NOMO-1 treated with DMSO at 0.1 percent for 48 hours (cell line): ENCODE measurements at regions not wholly inside any gene's neighbourhood (a gene's known extent, or its start where the extent isn't known, plus 50 kb on each side); places are given as distances from the start of the nearest gene placed in this dataset.

ENCODE experiments used
- DNase-seq: peaks from one replicate; lab custom pipeline; 2025; ENCODE audit not compliant: unreplicated experiment; lab: John Stamatoyannopoulos, UW

- DNase-seq = no peak
These were observed 112.1 kb upstream of the NPHP3 start for GRCh38 chr3:132834356-132834755.

GRCh38 chr3:132829101-132829500 is 106.9 kb upstream of the NPHP3 start:
- DNase-seq = no peak

GRCh38 chr3:132822837-132823236 is 100.6 kb upstream of the NPHP3 start:
- DNase-seq = no peak

- DNase-seq = no peak
These were observed 100.1 kb upstream of the NPHP3 start for GRCh38 chr3:132822266-132822665.

GRCh38 chr3:132821314-132821713 is 99.1 kb upstream of the NPHP3 start:
- no peak for DNase-seq

- no peak for DNase-seq
These were observed 96.0 kb upstream of the NPHP3 start for GRCh38 chr3:132818251-132818650.

GRCh38 chr3:132817646-132818177 is 95.5 kb upstream of the NPHP3 start:
- no peak for DNase-seq

GRCh38 chr3:132805071-132805470 is 82.9 kb upstream of the NPHP3 start:
- no peak for DNase-seq

- DNase-seq = no peak
These were observed 82.3 kb upstream of the NPHP3 start for GRCh38 chr3:132804498-132804897.

GRCh38 chr3:132803889-132804288 is 81.7 kb upstream of the NPHP3 start:
- DNase-seq = no peak

- DNase-seq = no peak
These were observed 78.7 kb upstream of the NPHP3 start for GRCh38 chr3:132800958-132801357.

- no peak for DNase-seq
These were observed 68.6 kb upstream of the NPHP3 start for GRCh38 chr3:132790806-132791205.

- no peak for DNase-seq
These were observed 67.8 kb upstream of the NPHP3 start for GRCh38 chr3:132789959-132790358.

GRCh38 chr3:132788301-132788671 is 66.1 kb upstream of the NPHP3 start:
- no peak for DNase-seq

GRCh38 chr3:132787616-132788300 is 65.5 kb upstream of the NPHP3 start:
- DNase-seq = no peak

GRCh38 chr3:132786890-132787289 is 64.7 kb upstream of the NPHP3 start:
- no peak for DNase-seq

- no peak for DNase-seq
These were observed 63.1 kb upstream of the NPHP3 start for GRCh38 chr3:132785292-132785691.

GRCh38 chr3:132784502-132785025 is 62.4 kb upstream of the NPHP3 start:
- DNase-seq = no peak

- DNase-seq = no peak
These were observed 60.9 kb upstream of the NPHP3 start for GRCh38 chr3:132783152-132783551.

- DNase-seq = no peak
These were observed 59.7 kb upstream of the NPHP3 start for GRCh38 chr3:132781922-132782321.

- no peak for DNase-seq
These were observed 55.0 kb upstream of the NPHP3 start for GRCh38 chr3:132777171-132777570.

GRCh38 chr3:132773071-132773619 is 50.9 kb upstream of the NPHP3 start:
- DNase-seq = no peak

- no peak for DNase-seq
These were observed 50.0 kb upstream of the NPHP3 start for GRCh38 chr3:132772252-132772651.
